GM12873 (cell line): ENCODE measurements at regions not wholly inside any gene's neighbourhood (a gene's known extent, or its start where the extent isn't known, plus 50 kb on each side); places are given as distances from the start of the nearest gene placed in this dataset.

Source experiments
- CTCF ChIP-seq: IDR thresholded peaks from 2 replicates; pipeline ENCODE4 v1.5.1; 2012; ENCODE audit warnings: low read depth, mild to moderate bottlenecking, moderate library complexity, low read length, control low read depth; ENCODE audit not compliant: insufficient read depth; ENCODE audit errors: missing control alignments

GRCh38 chr14:62289471-62289870, 527.3 kb downstream of the SNAPC1 start:
- no peak for TF ChIP-seq CTCF

GRCh38 chr14:62301080-62301479, 538.9 kb downstream of the SNAPC1 start:
- TF ChIP-seq CTCF = no peak

- TF ChIP-seq CTCF = no peak
Observed at GRCh38 chr14:62301911-62302310, 539.7 kb downstream of the SNAPC1 start.

GRCh38 chr14:62303437-62303836, 541.2 kb downstream of the SNAPC1 start:
- no peak for TF ChIP-seq CTCF

GRCh38 chr14:62304257-62304656, 542.0 kb downstream of the SNAPC1 start:
- TF ChIP-seq CTCF = no peak

GRCh38 chr14:62307844-62308243, 545.6 kb downstream of the SNAPC1 start:
- TF ChIP-seq CTCF = no peak

- TF ChIP-seq CTCF = no peak
Observed at GRCh38 chr14:62308316-62308715, 546.1 kb downstream of the SNAPC1 start.
